Aorta (tissue), 5 donors: ENCODE measurements at regions not wholly inside any gene's neighbourhood (a gene's known extent, or its start where the extent isn't known, plus 50 kb on each side); places are given as distances from the start of the nearest gene placed in this dataset.

Source experiments
- ATAC-seq: fragments of 200-7000 bp; cut with Tn5 transposase; one replicate; pipeline ENCODE4 v1.9.1; 2022; ENCODE audit warnings: moderate library complexity; ENCODE audit not compliant: low FRiP score
- DNase-seq, 2 donors: peaks; one replicate each; pipeline ENCODE4 v3.0.0-alpha.2; 2020
- H3K27ac ChIP-seq, 2 donors: one replicate each; pipeline ENCODE4 v1.5.1; 2013; ENCODE audit warnings: low read length in 2 of 2, mild to moderate bottlenecking in 2 of 2, moderate library complexity in 2 of 2, control low read depth in 1 of 2, inconsistent platforms in 1 of 2, low read depth in 1 of 2
- H3K27me3 ChIP-seq, 2 donors: one replicate each; pipeline ENCODE4 v1.6.1; 2013; ENCODE audit warnings: control low read depth in 1 of 2, low read length in 1 of 2, mild to moderate bottlenecking in 1 of 2, moderate library complexity in 1 of 2; ENCODE audit not compliant: insufficient read depth in 2 of 2, control insufficient read depth in 1 of 2
- H3K36me3 ChIP-seq, 2 donors: one replicate each; pipeline ENCODE4 v1.6.1; 2013; ENCODE audit warnings: control low read depth in 1 of 2, low read length in 1 of 2, mild to moderate bottlenecking in 1 of 2; ENCODE audit not compliant: insufficient read depth in 2 of 2, control insufficient read depth in 1 of 2
- H3K4me1 ChIP-seq, 2 donors: one replicate each; pipeline ENCODE4 v1.6.1; 2013; ENCODE audit warnings: low read length in 2 of 2, control low read depth in 1 of 2, mild to moderate bottlenecking in 1 of 2, moderate library complexity in 1 of 2; ENCODE audit not compliant: insufficient read depth in 2 of 2, control insufficient read depth in 1 of 2
- H3K4me3 ChIP-seq, 2 donors: one replicate each; pipeline ENCODE4 v1.5.1; 2013; ENCODE audit warnings: low read length in 2 of 2, control low read depth in 1 of 2, mild to moderate bottlenecking in 1 of 2
- H3K9me3 ChIP-seq: one replicate; pipeline ENCODE4 v1.6.1; 2013; ENCODE audit warnings: mild to moderate bottlenecking, low read length; ENCODE audit not compliant: control insufficient read depth
- WGBS, 2 donors: extraction: QIAGEN DNeasy Blood & Tissue Kit; methylation state at CpG; one replicate each; pipeline ENCODE4 v1.1.7; 2013; 5-methylcytosine and 5-hydroxymethylcytosine counted together
- intact Hi-C, 2 donors: fragments of 100-400 bp; cut with DNase I; formaldehyde crosslinking; loops; one replicate each; pipeline versions ENCODE4 v1.14.2 to v1.15.0; 2022
- donor health status: healthy with polysubstance abuse.
- donor health status: Bipolar disorder and iron deficiency.
- donor health status: DM: no; HTN: no; CAD: no.
- donor health status: DM: no; HTN: no; CAD: no.
- donor health status: DM: yes; HTN: yes; CAD: no.

DNA sequence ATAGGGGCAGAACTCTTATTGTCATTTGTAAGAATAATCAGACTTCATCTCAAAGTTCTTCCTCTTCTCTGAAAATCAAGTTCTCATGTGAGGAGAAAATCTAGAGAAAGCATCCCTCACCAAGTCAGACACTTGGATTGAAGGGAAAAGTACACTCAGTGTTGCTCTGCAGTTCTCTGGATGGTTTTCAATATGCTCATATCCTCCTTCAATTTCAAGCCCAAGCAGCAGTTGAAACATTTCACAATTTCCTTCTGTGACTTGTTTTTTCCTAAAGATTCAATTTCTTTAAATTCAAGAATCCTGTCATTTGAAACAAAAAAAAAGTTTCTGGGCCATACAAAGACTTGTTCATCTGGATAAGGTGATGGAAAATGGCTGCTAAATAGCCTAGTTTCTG, 140.2 kb upstream of the AHI1 start:
- H3K9me3 ChIP-seq = no peaks in the 10 kb centered on the region
- no peaks in the 10 kb centered on the region for H3K4me1 ChIP-seq
- ATAC-seq = no peak
- no peak for DNase-seq
- H3K27me3 ChIP-seq = no peaks in the 10 kb centered on the region
- H3K4me3 ChIP-seq = no peak overlapping the region
- H3K27ac ChIP-seq = no peak overlapping the region
- no peaks in the 10 kb centered on the region for H3K36me3 ChIP-seq
- intact Hi-C loops = no loop called here

DNA sequence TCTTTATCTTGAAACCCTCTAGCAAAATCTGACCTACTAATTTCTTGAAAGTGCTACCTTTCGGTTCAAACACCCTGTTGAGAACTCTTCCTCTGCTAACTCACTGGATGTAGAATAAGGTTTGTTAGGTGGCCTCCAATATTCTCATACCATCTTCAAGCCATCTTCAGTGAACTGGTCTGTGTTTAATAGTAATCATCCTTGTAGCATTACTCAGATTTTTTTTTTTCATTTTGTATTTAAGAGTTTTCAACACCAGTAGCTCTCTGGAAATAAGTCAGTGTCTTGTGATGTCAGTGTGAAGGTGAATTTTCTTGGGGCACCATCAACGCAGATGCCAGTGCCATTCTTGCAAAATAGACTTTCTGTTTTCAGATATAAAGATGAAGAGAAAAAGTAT, 140.6 kb upstream of the AHI1 start:
- ATAC-seq (no peak), DNase-seq (no peak)
- no peaks in the 10 kb centered on the region for H3K9me3 ChIP-seq
- H3K4me3 ChIP-seq = no peak overlapping the region
- intact Hi-C loops = no loop called here
- 91 to 96% methylated on average over 2 of the region's 2 CpGs for WGBS, 2 donors
- no peaks in the 10 kb centered on the region for H3K27me3 ChIP-seq
- H3K36me3 ChIP-seq = no peaks in the 10 kb centered on the region
- H3K27ac ChIP-seq = no peak overlapping the region
- H3K4me1 ChIP-seq = no peaks in the 10 kb centered on the region

- H3K36me3 ChIP-seq = no peaks in the 10 kb centered on the region
- DNase-seq = no peak
- H3K27ac ChIP-seq = no peak overlapping the region
- WGBS, 2 donors = 91 to 98% methylated on average over 2 of the region's 2 CpGs
- no peaks in the 10 kb centered on the region for H3K27me3 ChIP-seq
- H3K4me1 ChIP-seq = no peaks in the 10 kb centered on the region
- ATAC-seq = no peak
- no peak overlapping the region for H3K4me3 ChIP-seq
- intact Hi-C loops = no loop called here
- H3K9me3 ChIP-seq = no peaks in the 10 kb centered on the region
These were observed 142.5 kb upstream of the AHI1 start for GRCh38 chr6:135640048-135640447.

GRCh38 chr6:135640449-135641111, 143.0 kb upstream of the AHI1 start:
- Histone ChIP-seq H3K9me3 (no peaks in the 10 kb centered on the region), H3K4me3 (no peak overlapping the region), H3K36me3 (no peaks in the 10 kb centered on the region), H3K4me1 (no peaks in the 10 kb centered on the region), H3K27ac (no peak overlapping the region), H3K27me3 (no peaks in the 10 kb centered on the region)
- 55 to 58% methylated on average over 3 of the region's 3 CpGs for WGBS, 2 donors
- no peak for ATAC-seq
- no peak for DNase-seq
- intact Hi-C loops = no loop called here

DNA sequence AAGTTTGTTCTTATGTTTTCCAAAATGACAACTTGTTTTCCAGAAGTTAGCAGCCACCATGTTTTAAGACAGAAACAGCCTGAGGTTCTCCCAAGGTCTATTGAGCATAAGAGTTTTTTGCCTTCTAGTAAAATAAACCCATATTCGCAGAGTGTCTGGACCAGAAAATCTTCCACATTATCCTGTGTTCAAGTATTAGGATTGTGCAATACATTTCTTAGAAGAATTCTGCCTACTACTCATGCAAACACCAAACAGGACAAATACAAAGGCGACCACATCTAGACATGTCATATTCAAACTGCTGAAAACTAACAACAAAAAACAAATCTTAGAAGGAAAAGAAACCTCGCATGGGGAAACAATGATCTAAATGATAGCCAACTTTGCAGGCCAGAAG, 145.4 kb upstream of the AHI1 start:
- Histone ChIP-seq H3K27me3 (no peaks in the 10 kb centered on the region), H3K9me3 (no peaks in the 10 kb centered on the region), H3K27ac (no peak overlapping the region), H3K36me3 (no peaks in the 10 kb centered on the region), H3K4me3 (no peak overlapping the region), H3K4me1 (no peaks in the 10 kb centered on the region)
- no peak for DNase-seq
- no peak for ATAC-seq
- whole genome bisulfite sequencing, 2 donors = 93% methylated on average over 3 of the region's 3 CpGs
- intact Hi-C loops = no loop called here

DNA sequence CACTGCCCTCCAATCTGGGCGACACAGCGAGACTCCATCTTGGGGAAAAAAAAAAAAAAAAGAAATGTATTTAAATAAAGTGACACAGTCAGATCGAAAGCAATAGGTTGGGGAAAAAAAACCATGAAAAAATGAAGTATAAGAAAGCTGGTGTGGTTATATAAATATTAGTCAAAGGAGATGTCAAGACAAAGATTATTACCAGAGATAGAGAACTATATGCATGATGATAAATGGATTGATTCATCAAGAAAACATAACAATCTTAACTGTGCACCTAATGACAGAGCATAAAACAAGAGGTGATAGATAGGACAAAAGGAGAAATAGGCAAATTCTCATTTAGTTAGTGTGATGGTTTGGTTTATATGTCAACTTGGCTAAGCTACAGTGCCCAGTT, 146.9 kb upstream of the AHI1 start:
- H3K4me1 ChIP-seq = no peaks in the 10 kb centered on the region
- 92 to 93% methylated on average over 3 of the region's 3 CpGs for WGBS, 2 donors
- no peaks in the 10 kb centered on the region for H3K27me3 ChIP-seq
- intact Hi-C loops = no loop called here
- no peaks in the 10 kb centered on the region for H3K9me3 ChIP-seq
- H3K4me3 ChIP-seq = no peak overlapping the region
- ATAC-seq = no peak
- no peak for DNase-seq
- H3K36me3 ChIP-seq = no peaks in the 10 kb centered on the region
- H3K27ac ChIP-seq = no peak overlapping the region

GRCh38 chr6:135647521-135647920, 150.0 kb upstream of the AHI1 start:
- Histone ChIP-seq H3K9me3 (peaks cover 1% of the 10 kb centered on the region), H3K4me1 (no peaks in the 10 kb centered on the region), H3K27me3 (no peaks in the 10 kb centered on the region), H3K4me3 (no peak overlapping the region), H3K36me3 (no peaks in the 10 kb centered on the region), H3K27ac (no peak overlapping the region)
- intact Hi-C loops = no loop called here
- no peak for DNase-seq
- ATAC-seq = no peak

DNA sequence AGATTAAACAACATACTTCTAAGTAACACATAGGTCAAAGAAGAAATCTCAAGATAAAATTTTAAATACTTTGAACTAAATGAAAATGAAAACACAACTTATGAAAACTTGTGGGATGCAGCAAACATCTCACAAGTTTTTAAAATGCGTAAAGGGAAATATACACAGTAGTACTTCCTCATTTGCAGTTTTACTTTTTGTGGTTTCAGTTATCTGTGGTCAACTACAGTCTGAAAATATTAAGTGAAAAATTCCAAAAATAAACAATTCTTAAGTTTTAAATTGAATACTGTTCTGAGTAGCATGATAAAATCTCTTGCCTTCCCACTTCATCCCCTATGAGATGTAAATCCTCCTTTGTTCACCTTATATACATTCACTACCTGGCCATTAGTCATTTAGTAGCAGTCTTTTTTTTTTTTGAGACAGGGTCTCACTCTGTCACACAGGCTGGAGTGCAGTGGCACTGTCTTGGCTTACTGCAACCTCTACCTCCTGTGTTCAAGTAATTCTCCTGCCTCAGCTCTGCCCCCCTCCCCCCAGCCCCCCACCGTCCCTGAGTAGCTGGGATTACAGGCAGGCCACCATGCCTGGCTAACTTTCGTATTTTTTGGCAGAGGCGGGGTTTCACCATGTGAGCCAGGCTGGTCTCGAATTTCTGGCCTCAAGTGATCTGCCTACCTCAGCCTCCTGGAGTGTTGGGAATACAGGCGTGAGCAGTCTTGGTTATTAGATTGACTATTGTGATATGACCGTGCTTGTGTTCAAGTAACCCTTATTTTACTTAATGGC, 154.6 kb upstream of the AHI1 start:
- H3K9me3 ChIP-seq = peaks cover 1% of the 10 kb centered on the region
- no peak overlapping the region for H3K27ac ChIP-seq
- H3K4me1 ChIP-seq = no peaks in the 10 kb centered on the region
- no peak for ATAC-seq
- no peaks in the 10 kb centered on the region for H3K27me3 ChIP-seq
- H3K36me3 ChIP-seq = no peaks in the 10 kb centered on the region
- intact Hi-C loops = no loop called here
- H3K4me3 ChIP-seq = no peak overlapping the region
- no peak for DNase-seq
- 61 to 66% methylated on average over 7 of the region's 7 CpGs for WGBS, 2 donors

- intact Hi-C loops = no loop called here
- Histone ChIP-seq H3K4me1 (no peaks in the 10 kb centered on the region), H3K27ac (no peak overlapping the region), H3K27me3 (no peaks in the 10 kb centered on the region), H3K36me3 (no peaks in the 10 kb centered on the region), H3K9me3 (peaks cover 1% of the 10 kb centered on the region), H3K4me3 (no peak overlapping the region)
- ATAC-seq = no peak
- DNase-seq = no peak
These were observed 157.5 kb upstream of the AHI1 start for GRCh38 chr6:135655055-135655454.
